SH-SY5Y (cell line): ENCODE measurements at regions not wholly inside any gene's neighbourhood (a gene's known extent, or its start where the extent isn't known, plus 50 kb on each side); places are given as distances from the start of the nearest gene placed in this dataset.

Source experiments
- GATA2 ChIP-seq: IDR thresholded peaks from 2 replicates; pipeline ENCODE4 v1.6.1; 2011; ENCODE audit warnings: mild to moderate bottlenecking, low read depth, low read length
- GATA3 ChIP-seq: IDR thresholded peaks from 2 replicates; pipeline ENCODE4 v1.6.1; 2011; ENCODE audit warnings: low read depth, mild to moderate bottlenecking, low read length, moderate library complexity

DNA sequence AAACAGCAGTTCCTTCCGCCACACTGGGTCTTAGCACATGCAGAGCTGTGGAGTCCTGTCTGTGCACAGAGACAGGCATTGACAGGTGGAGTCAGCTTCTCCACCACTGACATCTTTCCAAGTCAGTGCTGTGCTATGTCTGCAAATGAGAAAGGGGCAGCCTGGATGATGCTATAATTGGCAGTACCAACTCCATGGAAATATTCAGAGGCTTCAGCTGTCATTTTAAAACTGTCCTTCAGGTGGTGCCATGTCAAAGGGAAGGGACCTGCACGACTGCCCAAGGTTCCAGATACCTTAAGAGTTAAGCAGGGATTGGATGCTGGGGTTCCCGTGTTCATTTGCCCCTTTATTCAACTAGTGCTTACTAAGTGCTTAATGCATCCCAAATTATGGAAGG is 258.0 kb upstream of the PRKCQ start:
- TF ChIP-seq GATA3 = no peak
- no peak for TF ChIP-seq GATA2

DNA sequence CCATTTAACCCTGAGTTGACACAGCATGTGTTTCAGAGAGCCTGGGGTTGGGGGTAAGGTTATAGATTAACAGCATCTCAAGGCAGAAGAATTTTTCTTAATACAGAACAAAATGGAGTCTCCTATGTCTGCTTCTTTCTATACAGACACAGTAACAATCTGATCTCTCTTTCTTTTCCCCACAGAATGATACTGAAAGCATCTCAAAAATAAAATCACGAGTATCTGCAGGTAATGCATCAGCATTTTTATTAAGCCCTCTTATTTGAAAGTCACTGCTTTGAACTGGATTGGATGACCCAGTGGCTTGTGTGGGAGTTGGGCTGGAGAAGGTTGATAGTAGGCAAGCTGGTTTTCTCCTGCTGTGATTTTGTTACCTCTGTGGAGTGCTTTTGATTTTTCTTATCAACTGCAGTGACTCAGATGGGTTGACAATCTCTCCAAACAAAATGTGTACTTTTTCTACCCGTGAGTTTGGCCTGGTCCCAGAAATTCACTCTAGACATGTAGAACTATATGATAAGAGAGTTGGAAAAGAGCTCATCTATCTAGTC is 253.5 kb upstream of the PRKCQ start:
- TF ChIP-seq GATA2 (no peak), GATA3 (no peak)

DNA sequence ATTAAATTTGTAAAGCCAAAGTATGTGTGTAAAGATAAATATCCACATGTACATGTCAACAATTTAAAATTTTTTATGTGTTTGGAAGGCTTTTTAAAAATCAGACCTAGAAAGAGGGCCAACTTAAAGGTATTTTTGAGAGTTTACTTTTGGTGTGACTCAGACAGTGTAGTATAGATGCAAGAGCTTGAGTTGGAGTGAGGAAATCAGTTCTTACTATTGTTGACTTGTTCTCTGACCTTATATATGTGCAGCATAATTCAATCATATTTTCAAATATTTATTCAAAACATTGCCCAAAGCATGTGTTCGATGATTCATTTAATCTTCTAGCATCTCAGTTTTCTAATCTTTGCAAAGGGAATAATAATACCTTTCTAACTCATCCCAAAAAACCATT is 243.7 kb upstream of the PRKCQ start:
- TF ChIP-seq GATA2 (no peak), GATA3 (no peak)

DNA sequence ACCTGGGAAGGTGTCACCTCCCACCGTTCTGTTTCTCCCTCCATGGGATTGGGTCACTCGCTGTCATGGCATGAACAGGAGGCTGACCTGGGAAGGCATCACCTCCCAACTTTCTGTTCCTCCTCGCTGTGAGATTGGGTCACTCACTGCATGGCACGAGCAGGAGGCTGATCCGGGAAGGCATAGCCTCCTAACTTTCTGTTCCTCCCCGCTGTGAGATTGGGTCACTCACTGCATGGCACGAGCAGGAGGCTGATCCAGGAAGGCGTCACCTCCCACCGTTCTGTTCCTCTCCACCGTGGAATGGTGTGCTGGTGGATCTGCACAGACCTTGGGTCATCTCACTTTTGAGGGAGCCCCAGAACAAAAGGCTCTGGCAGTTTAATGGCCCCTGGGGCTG is 239.2 kb upstream of the PRKCQ start:
- no peak for TF ChIP-seq GATA3
- TF ChIP-seq GATA2 = no peak

DNA sequence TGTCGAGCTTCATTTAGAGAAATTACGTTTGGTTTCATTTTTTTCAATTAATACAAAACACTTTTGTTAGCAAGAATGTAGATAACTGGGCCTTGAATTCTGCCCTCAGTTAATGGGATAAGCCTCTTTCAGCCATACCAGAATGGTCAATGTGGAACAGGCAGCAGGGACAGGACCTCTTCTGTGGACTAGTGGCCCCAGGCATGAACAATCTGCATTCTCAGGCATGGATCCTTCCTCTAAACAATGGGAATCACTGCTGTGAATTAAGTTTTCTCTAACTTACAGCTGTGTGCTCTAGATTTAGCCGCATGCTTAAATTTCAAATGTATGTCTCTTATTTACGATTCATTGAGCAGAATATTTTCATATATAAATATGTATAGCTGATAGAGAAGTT is 237.7 kb upstream of the PRKCQ start:
- TF ChIP-seq GATA2 (no peak), GATA3 (no peak)

DNA sequence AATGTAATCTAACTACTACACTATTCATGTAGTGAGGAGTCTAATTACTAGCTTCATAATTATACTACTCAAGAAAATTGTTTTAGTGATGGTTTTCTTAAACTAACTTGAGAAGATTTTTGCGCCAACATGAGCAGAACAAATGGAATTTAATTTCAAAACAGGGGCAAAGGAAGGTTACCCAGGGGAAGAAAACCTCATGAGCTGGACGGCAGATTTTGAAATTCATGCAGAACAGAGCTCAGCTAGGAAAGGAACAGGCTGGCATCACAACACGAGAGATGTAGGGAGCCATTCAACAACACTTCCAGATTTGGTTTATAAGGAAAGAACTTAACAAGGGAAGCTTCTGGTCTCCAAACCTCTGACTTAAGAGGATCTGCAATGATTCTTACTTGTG is 235.3 kb upstream of the PRKCQ start:
- TF ChIP-seq GATA3 (no peak), GATA2 (no peak)

DNA sequence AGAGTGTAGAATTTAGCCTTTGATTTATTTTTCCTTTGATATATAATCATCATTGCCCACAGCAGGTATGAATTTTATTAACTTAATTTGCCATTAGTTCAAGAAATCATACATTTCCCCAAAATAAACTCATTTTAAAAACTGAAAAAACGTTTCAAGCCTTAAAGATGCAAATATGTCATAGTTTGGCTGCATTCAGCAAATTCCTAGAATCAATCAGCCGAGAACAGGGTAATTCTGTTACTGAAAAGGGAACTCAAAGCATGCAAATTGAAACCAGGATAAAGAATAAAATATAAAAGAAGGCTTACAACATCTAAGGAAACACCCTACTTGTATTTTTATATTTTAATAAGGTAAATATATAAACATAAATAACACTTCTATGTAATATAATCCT is 233.8 kb upstream of the PRKCQ start:
- no peak for TF ChIP-seq GATA2
- TF ChIP-seq GATA3 = no peak

DNA sequence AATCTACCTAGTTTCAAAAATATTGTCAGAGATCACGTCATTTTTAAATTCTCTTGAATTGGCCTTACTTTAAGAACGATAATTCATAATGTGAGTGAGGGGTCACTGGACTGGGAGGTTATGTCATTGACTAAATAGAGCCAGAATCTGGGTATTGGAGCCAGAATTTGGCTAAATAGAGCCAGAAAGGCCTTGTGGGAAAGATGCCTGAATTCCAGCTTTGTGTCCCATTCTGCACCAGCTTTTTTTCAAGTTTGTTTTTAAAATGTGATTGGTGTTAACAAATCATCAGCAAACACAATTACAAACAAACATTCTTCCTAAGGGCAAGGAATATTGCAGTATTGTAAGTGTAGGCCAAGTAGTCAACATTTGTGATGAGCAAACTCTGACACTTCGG is 233.2 kb upstream of the PRKCQ start:
- TF ChIP-seq GATA3 = no peak
- TF ChIP-seq GATA2 = no peak

DNA sequence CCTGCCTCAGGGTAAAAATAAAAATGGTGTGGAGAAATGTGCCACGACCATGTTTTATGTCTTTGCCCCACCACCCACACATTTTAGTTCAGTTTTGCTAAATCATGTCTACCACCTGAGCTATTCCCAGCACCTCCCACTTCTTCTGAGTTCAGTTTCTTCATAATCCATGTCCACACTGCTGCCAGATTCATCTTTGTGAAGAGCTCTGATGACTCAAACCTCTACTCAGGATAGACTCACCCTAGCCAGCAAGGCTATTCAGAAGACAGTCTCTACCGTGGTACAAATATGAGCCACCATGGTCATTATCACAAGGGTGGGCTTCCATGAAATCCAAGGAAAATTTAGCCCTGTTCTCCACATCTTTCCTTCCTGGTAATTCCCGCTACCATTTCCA is 231.1 kb upstream of the PRKCQ start:
- no peak for TF ChIP-seq GATA2
- TF ChIP-seq GATA3 = no peak

DNA sequence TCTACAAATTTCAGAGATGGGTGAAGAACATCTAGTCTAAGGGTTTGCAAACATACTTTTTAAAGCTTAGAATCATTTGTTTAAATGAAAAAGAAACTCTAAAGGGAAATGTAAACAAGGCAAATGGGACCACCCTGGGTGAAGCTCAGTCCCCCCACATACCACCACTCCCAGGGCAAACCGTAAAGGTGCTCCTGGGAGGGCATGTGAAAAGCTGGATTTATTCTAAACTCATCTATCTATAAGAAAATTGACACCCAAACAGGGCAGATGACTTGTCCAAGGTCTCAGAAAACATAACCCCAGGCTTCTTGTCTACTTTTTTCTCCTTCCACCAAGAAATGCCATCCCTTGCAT is 223.3 kb upstream of the PRKCQ start:
- TF ChIP-seq GATA3 = no peak
- no peak for TF ChIP-seq GATA2

DNA sequence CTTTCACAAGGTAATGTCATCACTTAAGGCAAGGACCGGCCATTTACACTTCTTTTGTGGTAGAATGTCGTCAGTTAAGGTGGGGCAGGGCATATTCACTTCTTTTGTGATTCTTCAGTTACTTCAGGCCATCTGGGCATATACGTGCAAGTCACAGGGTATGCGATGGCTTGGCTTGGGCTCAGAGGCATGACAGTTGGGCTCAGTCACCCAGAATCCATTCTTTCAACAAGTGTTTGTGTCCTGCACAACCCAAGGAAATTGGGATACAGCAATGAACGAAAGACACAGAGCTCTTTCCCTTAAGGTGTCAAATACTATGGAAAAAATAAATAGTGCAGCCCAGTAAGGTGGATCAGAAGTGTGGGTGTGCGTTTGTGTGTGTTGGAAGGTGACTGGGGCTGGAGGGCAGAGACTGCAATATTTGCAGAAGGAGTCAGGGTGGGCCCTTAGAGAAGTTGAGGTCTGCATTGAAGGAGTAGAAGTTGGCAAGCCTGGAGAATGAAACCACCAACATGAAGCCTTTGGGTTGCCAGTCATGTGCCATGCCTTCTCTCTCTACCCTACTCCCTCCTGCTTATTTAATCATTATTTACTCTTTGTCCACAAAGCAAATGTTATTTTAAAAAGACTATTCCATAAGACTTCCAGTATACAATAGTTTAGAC is 222.8 kb upstream of the PRKCQ start:
- TF ChIP-seq GATA3 = no peak

DNA sequence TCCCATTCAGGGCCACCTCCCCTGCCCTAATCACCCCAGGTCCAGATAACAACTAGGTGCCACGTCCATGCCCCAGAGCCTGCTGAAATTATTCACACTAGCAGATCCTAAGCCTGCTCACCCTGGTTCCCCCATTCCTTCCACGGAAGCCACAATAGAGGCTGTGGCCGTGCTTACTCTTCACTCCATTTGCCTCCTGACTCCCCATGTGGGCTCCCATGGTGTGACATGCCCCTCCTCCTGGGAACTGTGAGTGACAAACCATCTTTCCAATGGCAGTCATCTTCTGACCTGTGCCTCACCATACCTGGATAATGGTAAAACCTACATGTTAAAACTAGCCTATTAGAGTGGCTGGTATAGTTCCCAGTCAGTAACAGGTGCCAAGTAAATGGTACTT is 216.2 kb upstream of the PRKCQ start:
- TF ChIP-seq GATA3 (no peak), GATA2 (no peak)

DNA sequence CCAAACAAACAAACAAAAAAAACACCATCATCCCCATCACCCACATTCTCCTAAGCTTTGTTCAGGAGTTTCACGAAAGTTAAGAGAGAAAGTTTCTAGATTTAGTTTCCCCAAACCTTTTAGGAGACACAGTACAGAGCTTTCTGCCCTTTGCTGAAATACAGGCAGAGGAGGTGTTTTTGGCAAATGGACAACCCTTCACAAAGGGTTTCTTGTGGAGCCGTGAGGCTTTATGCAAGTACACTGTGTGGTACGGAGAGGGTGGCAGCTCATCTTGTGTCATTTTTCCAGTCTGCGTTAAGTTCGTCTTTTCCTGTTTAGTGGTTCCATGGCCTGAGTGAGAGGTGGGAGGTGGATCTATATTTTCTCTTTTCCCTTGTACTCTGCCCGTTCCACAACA is 215.5 kb upstream of the PRKCQ start:
- no peak for TF ChIP-seq GATA2
- TF ChIP-seq GATA3 = no peak

DNA sequence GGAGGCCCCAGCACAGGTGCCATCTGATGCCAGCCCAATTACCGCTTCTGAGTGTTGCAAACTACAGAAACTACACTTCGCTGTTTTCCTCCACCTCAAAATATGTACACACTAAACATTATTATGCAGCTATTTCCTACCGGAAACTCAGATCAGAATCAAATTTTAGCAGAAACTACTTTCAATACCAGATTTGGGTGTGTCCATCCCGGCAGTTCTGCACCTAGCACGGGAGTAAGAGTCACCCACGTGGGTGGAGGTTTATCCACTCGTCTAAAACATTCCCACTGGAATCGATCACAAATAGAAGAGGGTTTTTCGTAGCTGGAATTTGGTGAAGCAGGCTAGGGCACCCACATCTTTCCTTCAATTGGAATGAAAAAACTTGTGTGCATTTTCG is 214.4 kb upstream of the PRKCQ start:
- TF ChIP-seq GATA3 (no peak), GATA2 (no peak)

DNA sequence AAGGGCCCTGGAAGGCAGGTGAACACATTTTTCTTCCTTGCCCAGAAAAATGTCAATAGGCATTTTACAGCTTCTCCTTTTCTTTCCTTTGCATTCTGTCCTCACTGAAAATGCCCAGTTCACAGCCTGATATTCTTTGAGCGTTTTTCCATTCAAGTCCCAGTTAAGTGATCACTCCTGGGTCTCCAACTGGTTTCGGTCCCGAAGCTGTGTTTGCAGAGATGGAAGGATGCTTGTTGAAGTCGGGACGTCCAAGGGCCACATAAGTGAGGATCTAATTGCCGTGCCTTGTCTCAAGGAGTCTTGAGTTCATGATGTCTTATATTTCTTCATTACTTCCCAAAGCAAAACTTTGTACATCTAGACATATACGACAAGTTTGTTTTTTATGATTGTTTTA is 208.7 kb upstream of the PRKCQ start:
- no peak for TF ChIP-seq GATA2
- TF ChIP-seq GATA3 = no peak

DNA sequence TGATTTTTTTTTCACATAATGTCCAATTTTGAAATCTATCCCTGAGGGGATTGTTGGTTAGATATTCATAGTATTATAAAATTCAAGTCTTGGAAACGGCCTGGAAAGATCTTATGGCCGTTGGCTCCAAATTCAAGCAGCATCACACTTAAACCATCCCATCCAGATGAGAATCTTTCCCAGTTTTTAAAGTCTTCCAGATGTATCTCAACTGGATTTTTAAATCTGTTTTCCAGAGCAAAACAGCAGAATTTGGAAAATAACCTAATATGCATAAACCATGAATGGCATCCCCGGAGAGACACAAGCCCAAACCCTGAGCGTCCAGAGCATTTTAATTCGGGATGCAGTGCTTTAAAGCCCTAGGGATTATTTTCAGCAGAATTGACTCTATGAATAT is 208.2 kb upstream of the PRKCQ start:
- TF ChIP-seq GATA3 (no peak), GATA2 (no peak)
